Progenitor cell of endocrine pancreas (in vitro differentiated cells): ENCODE measurements at regions not wholly inside any gene's neighbourhood (a gene's known extent, or its start where the extent isn't known, plus 50 kb on each side); places are given as distances from the start of the nearest gene placed in this dataset.

Experiments used
- DNase-seq: peaks from one replicate; pipeline ENCODE4 v3.0.0; 2021; ENCODE audit warnings: low spot score; ENCODE audit not compliant: unreplicated experiment
- H3K27ac Mint-ChIP-seq: 2 replicates; pipeline ENCODE4 v1.8.0; 2021; ENCODE audit warnings: mild to moderate bottlenecking, moderate library complexity, mixed read lengths
- H3K27me3 Mint-ChIP-seq: 2 replicates; pipeline ENCODE4 v1.8.0; 2021; ENCODE audit warnings: mixed read lengths
- H3K36me3 Mint-ChIP-seq: 2 replicates; pipeline ENCODE4 v1.8.0; 2022; ENCODE audit warnings: mixed read lengths; ENCODE audit not compliant: insufficient read depth
- H3K4me1 Mint-ChIP-seq: 2 replicates; pipeline ENCODE4 v1.8.0; 2021; ENCODE audit warnings: low read depth, mixed read lengths
- H3K4me3 Mint-ChIP-seq: 2 replicates; pipeline ENCODE4 v1.8.0; 2021; ENCODE audit warnings: low read depth, mild to moderate bottlenecking, moderate library complexity, mixed read lengths
- H3K9me3 Mint-ChIP-seq: 2 replicates; pipeline ENCODE4 v1.8.0; 2021; ENCODE audit warnings: low read depth, mixed read lengths
- TF ChIP-seq, protein P1 (sequence below): fragments of 200-600 bp; sonication (generic); IDR thresholded peaks from one replicate; pipeline ENCODE4 v1.5.0; 2021; ENCODE audit warnings: antibody characterized with exemption, mild to moderate bottlenecking; ENCODE audit not compliant: unreplicated experiment

DNA sequence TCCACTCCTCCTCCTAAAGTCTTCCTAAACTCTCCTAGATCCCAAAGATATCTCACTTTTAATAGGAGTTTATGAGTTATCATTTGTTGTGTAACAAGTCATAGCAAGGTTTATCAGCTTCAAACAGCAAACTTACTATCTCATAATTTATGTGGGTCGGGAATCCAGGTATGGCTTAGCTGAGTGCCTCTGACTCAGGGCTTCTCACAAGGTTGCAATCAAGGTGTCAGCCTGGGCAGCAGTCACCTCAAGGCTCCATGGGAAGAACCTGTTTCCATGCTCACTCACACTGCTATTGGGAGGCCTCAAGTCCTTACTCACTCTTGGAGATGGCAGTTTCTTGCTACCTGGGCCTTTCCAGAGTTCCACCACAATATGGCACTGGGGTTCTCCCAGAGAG is 889.8 kb downstream of the MCTP2 start:
- H3K9me3 Mint-ChIP-seq: peaks cover 8% of the 10 kb centered on the region
- no peak overlapping the region for H3K4me3 Mint-ChIP-seq
- H3K27ac Mint-ChIP-seq: no peak overlapping the region
- no peak for DNase-seq
- H3K36me3 Mint-ChIP-seq: no peaks in the 10 kb centered on the region
- TF ChIP-seq, protein P1, sequence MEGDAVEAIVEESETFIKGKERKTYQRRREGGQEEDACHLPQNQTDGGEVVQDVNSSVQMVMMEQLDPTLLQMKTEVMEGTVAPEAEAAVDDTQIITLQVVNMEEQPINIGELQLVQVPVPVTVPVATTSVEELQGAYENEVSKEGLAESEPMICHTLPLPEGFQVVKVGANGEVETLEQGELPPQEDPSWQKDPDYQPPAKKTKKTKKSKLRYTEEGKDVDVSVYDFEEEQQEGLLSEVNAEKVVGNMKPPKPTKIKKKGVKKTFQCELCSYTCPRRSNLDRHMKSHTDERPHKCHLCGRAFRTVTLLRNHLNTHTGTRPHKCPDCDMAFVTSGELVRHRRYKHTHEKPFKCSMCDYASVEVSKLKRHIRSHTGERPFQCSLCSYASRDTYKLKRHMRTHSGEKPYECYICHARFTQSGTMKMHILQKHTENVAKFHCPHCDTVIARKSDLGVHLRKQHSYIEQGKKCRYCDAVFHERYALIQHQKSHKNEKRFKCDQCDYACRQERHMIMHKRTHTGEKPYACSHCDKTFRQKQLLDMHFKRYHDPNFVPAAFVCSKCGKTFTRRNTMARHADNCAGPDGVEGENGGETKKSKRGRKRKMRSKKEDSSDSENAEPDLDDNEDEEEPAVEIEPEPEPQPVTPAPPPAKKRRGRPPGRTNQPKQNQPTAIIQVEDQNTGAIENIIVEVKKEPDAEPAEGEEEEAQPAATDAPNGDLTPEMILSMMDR: no peak
- H3K4me1 Mint-ChIP-seq: no peaks in the 10 kb centered on the region
- peaks cover 4% of the 10 kb centered on the region for H3K27me3 Mint-ChIP-seq

DNA sequence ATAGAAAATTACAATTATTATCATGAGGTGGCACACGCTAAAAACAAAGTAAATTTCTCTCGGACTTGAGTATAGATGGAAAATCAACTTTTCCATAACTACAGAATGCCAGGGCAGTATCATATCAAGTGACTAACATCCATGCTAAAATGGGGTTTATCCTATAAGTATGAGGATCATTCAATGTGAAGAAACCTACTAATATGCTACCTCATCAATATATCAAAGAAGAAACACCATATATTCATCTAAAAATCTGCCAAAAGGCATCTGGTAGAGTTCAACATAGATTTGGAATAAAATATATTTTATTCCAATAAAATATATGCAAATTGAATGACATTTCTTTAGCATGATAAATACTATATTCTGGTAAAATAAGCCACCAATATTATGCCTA is 894.4 kb downstream of the MCTP2 start:
- no peaks in the 10 kb centered on the region for H3K9me3 Mint-ChIP-seq
- DNase-seq: no peak
- no peak overlapping the region for H3K27ac Mint-ChIP-seq
- H3K4me3 Mint-ChIP-seq: no peak overlapping the region
- TF ChIP-seq, protein P1: no peak
- peaks cover 6% of the 10 kb centered on the region for H3K4me1 Mint-ChIP-seq
- no peaks in the 10 kb centered on the region for H3K27me3 Mint-ChIP-seq
- H3K36me3 Mint-ChIP-seq: no peaks in the 10 kb centered on the region

DNA sequence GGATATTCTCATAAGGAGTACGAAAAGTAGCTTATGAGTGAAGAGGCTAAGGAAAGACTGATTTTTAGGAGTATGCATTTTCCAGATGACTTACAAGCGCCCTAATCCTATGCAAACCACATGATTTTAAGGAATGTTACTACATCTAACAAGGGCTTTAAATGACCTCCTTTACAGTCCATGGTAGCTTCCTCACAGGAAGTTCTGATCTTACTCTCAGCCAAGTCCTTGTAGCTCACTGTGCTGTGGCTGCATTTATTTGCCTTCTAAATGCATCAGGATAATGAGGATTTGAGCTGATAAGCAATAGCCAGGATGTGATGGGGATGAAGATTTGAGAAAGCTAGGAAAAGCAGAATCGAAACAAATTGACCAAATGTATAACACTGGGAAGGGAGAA is 896.0 kb downstream of the MCTP2 start:
- no peaks in the 10 kb centered on the region for H3K9me3 Mint-ChIP-seq
- H3K27me3 Mint-ChIP-seq: peaks cover under 1% of the 10 kb centered on the region
- H3K36me3 Mint-ChIP-seq: no peaks in the 10 kb centered on the region
- no peak for DNase-seq
- no peak overlapping the region for H3K4me3 Mint-ChIP-seq
- no peak overlapping the region for H3K27ac Mint-ChIP-seq
- TF ChIP-seq, protein P1: no peak
- H3K4me1 Mint-ChIP-seq: peaks cover 13% of the 10 kb centered on the region

DNA sequence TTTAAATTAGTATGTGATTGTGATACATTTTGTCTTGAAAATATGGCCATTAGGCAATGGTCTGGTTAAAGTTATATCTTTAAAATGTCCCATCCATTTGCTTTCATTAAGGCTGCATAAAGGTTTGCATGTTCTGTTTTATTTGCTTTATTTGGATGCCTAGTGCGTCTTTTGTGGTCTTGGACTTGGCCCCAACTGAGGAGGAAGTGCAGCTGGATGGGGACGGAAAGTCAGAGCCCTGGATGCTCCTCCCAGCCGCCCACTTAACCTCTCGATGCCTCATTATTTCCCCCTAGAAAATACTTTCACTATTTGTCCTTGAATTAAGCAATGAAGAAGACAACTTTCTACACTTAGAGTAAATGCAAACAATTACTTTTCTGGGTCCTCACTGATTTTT is 898.2 kb downstream of the MCTP2 start:
- TF ChIP-seq, protein P1: no peak
- H3K4me1 Mint-ChIP-seq: peaks cover 14% of the 10 kb centered on the region
- H3K36me3 Mint-ChIP-seq: no peaks in the 10 kb centered on the region
- no peak overlapping the region for H3K27ac Mint-ChIP-seq
- H3K27me3 Mint-ChIP-seq: peaks cover 5% of the 10 kb centered on the region
- H3K4me3 Mint-ChIP-seq: no peak overlapping the region
- H3K9me3 Mint-ChIP-seq: no peaks in the 10 kb centered on the region
- no peak for DNase-seq

DNA sequence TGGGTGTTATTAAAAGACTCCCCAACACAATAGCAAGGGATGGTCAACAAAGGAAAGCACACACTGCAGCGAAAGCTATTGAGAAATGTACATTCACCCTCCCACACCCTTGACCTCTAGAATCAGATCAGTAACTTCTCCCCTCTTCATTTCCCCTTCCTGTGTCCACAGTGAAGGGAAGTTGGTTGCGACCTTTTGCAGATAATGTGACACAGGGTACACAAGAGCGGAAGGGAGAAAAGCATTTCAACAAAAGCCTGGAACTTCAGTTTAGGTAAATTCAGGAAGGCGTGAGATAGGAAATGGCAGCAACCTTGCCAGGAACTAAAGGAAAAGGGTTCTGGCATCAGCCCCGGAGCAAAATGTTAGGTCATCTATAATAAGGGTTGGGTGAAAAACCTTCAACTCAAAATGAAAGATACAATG is 899.8 kb downstream of the MCTP2 start:
- no peak for DNase-seq
- peaks cover 5% of the 10 kb centered on the region for H3K27me3 Mint-ChIP-seq
- peaks cover 14% of the 10 kb centered on the region for H3K4me1 Mint-ChIP-seq
- H3K9me3 Mint-ChIP-seq: peaks cover 3% of the 10 kb centered on the region
- H3K36me3 Mint-ChIP-seq: no peaks in the 10 kb centered on the region
- H3K4me3 Mint-ChIP-seq: no peak overlapping the region
- TF ChIP-seq, protein P1: no peak
- H3K27ac Mint-ChIP-seq: peak overlapping the region; percentile 12

DNA sequence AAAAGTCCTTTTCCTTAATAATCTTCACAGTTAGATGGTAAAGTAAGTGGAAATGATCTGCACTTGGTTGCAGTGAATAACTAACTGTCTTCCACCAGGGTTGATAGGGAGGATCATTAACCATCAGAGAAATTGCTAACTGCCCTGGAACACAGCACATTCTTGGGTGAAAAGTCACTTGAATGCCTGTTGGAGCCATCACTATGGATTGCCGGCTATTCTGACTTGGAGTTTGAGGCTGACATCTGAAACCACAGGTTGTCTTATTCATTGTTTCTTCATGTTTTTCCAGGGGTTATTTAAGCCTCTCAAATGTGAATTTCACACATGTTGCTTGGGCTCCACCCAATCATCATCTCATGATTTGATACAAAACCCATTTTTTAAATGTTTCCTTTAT is 901.4 kb downstream of the MCTP2 start:
- peaks cover 5% of the 10 kb centered on the region for H3K27me3 Mint-ChIP-seq
- no peak overlapping the region for H3K4me3 Mint-ChIP-seq
- H3K27ac Mint-ChIP-seq: no peak overlapping the region
- TF ChIP-seq, protein P1: no peak
- peaks cover 7% of the 10 kb centered on the region for H3K9me3 Mint-ChIP-seq
- no peak for DNase-seq
- H3K4me1 Mint-ChIP-seq: peaks cover 14% of the 10 kb centered on the region
- H3K36me3 Mint-ChIP-seq: no peaks in the 10 kb centered on the region
